ENCODE measurements at regions not wholly inside any gene's neighbourhood (a gene's known extent, or its start where the extent isn't known, plus 50 kb on each side); places are given as distances from the start of the nearest gene placed in this dataset.

GRCh38 chr4:19803406-19803805 is 448.3 kb upstream of the SLIT2 start:
- in situ Hi-C loops (cut with MboI), result no loop called here
- Histone ChIP-seq H3K27ac (ENCODE audit: control insufficient read depth, insufficient read depth) (no peak overlapping the region), H3K79me2 (ENCODE audit: control insufficient read depth, insufficient read depth, low read length) (no peaks in the 10 kb centered on the region), H3K27me3 (replicated peaks in 1 of 2; ENCODE audit: control insufficient read depth in 2 of 2, insufficient read depth in 2 of 2, low read length in 1 of 2) (no peaks in the 10 kb centered on the region), H3K9ac (ENCODE audit: control insufficient read depth, insufficient read depth, low read length) (no peak overlapping the region), H3K4me3 (no peak overlapping the region), H3K4me2 (ENCODE audit: control insufficient read depth, insufficient read depth) (no peak overlapping the region), H4K20me1 (ENCODE audit: control insufficient read depth, insufficient read depth) (no peaks in the 10 kb centered on the region), H3K4me1 (ENCODE audit: control insufficient read depth, insufficient read depth, low read length) (no peaks in the 10 kb centered on the region), H2AFZ (ENCODE audit: control insufficient read depth, low read depth, low read length) (no peak overlapping the region), H3K9me3 (replicated peaks; ENCODE audit: control insufficient read depth, insufficient read depth, low read length) (no peaks in the 10 kb centered on the region), H3K36me3 (ENCODE audit: control insufficient read depth in 2 of 2, insufficient read depth in 2 of 2, low read length in 1 of 2) (no peaks in the 10 kb centered on the region)
- intact Hi-C loops (cut with micrococcal nuclease; ENCODE audit: unreplicated experiment), result no loop called here
- POLR2A ChIA-PET, result no interaction called here
- TF ChIP-seq HDGF (IDR thresholded peaks at IDR 0.05) (no peak), MEF2B (IDR thresholded peaks at IDR 0.05; ENCODE audit: partially characterized antibody, poor library complexity, severe bottlenecking) (no peak), RBBP5 (conservative IDR thresholded peaks at IDR 0.05) (no peak), FOXK2 (IDR thresholded peaks at IDR 0.05) (no peak), TARDBP (IDR thresholded peaks at IDR 0.05; ENCODE audit: borderline replicate concordance) (no peak), MYC (IDR thresholded peaks at IDR 0.05; ENCODE audit: insufficient read depth, insufficient read length, insufficient replicate concordance, low read length, severe bottlenecking) (no peak), RB1 (IDR thresholded peaks at IDR 0.05; ENCODE audit: borderline replicate concordance) (no peak), SP1 (IDR thresholded peaks at IDR 0.05; ENCODE audit: low read depth, low read length) (no peak), PRDM15 (CRISPR knock-in tag; IDR thresholded peaks at IDR 0.05) (no peak), ELK1 (IDR thresholded peaks at IDR 0.05; ENCODE audit: low read depth, low read length) (no peak), POLR2AphosphoS2 (IDR thresholded peaks at IDR 0.05; ENCODE audit: low read depth, low read length) (no peak), BACH1 (IDR thresholded peaks at IDR 0.05; ENCODE audit: borderline replicate concordance) (no peak), TCF12 (IDR thresholded peaks at IDR 0.05; ENCODE audit: low read depth, low read length) (no peak), JUND (IDR thresholded peaks at IDR 0.05; ENCODE audit: low read depth, low read length) (no peak)
- TF ChIP-seq, protein P1, sequence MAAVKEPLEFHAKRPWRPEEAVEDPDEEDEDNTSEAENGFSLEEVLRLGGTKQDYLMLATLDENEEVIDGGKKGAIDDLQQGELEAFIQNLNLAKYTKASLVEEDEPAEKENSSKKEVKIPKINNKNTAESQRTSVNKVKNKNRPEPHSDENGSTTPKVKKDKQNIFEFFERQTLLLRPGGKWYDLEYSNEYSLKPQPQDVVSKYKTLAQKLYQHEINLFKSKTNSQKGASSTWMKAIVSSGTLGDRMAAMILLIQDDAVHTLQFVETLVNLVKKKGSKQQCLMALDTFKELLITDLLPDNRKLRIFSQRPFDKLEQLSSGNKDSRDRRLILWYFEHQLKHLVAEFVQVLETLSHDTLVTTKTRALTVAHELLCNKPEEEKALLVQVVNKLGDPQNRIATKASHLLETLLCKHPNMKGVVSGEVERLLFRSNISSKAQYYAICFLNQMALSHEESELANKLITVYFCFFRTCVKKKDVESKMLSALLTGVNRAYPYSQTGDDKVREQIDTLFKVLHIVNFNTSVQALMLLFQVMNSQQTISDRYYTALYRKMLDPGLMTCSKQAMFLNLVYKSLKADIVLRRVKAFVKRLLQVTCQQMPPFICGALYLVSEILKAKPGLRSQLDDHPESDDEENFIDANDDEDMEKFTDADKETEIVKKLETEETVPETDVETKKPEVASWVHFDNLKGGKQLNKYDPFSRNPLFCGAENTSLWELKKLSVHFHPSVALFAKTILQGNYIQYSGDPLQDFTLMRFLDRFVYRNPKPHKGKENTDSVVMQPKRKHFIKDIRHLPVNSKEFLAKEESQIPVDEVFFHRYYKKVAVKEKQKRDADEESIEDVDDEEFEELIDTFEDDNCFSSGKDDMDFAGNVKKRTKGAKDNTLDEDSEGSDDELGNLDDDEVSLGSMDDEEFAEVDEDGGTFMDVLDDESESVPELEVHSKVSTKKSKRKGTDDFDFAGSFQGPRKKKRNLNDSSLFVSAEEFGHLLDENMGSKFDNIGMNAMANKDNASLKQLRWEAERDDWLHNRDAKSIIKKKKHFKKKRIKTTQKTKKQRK (IDR thresholded peaks at IDR 0.05; ENCODE audit: low read depth, low read length), result no peak
- TF ChIP-seq, protein P2, sequence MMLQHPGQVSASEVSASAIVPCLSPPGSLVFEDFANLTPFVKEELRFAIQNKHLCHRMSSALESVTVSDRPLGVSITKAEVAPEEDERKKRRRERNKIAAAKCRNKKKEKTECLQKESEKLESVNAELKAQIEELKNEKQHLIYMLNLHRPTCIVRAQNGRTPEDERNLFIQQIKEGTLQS (IDR thresholded peaks at IDR 0.05; ENCODE audit: borderline replicate concordance, extremely low read depth, low read depth, low read length), result no peak
- CTCF ChIA-PET, result no interaction called here
- ATAC-seq (no peak), DNase-seq (ENCODE audit: low read depth, low spot score) (no peak), FAIRE-seq (no peak)
- RAD21 ChIA-PET (ENCODE audit: unreplicated experiment), result no interaction called here
- SMC1A ChIA-PET (ENCODE audit: uncharacterized antibody, unreplicated experiment), result no interaction called here
- 0% methylated on average over 2 of the region's 2 CpGs for WGBS (ENCODE audit: insufficient coverage, insufficient replicate concordance, low lambda C conversion rate, missing lambda C conversion rate)
- no TSS peak for BruUV-seq (replicated peaks)

Data from GM12878 (cell line).